Type B pancreatic cell (in vitro differentiated cells): ENCODE measurements at regions not wholly inside any gene's neighbourhood (a gene's known extent, or its start where the extent isn't known, plus 50 kb on each side); places are given as distances from the start of the nearest gene placed in this dataset.
A peak's percentile ranks its signal among the peaks of the same experiment; 100 is the strongest.

Source experiments
- DNase-seq: peaks from one replicate; pipeline ENCODE4 v3.0.0; 2021; ENCODE audit warnings: mixed read lengths; ENCODE audit not compliant: unreplicated experiment; ENCODE audit errors: extremely low spot score
- H3K27ac Mint-ChIP-seq: 2 replicates; pipeline ENCODE4 v1.8.0; 2021; ENCODE audit warnings: mild to moderate bottlenecking, mixed read lengths
- H3K27me3 Mint-ChIP-seq: 2 replicates; pipeline ENCODE4 v1.8.0; 2021; ENCODE audit warnings: mixed read lengths
- H3K36me3 Mint-ChIP-seq: 2 replicates; pipeline ENCODE4 v1.8.0; 2021; ENCODE audit warnings: mixed read lengths
- H3K4me1 Mint-ChIP-seq: one replicate; pipeline ENCODE4 v1.8.0; 2021; ENCODE audit warnings: mixed read lengths; ENCODE audit not compliant: unreplicated experiment
- H3K4me3 Mint-ChIP-seq: 2 replicates; pipeline ENCODE4 v1.8.0; 2021; ENCODE audit warnings: mild to moderate bottlenecking, mixed read lengths
- H3K9me3 Mint-ChIP-seq: 2 replicates; pipeline ENCODE4 v1.8.0; 2021; ENCODE audit warnings: mixed read lengths
- TF ChIP-seq, protein P1 (sequence below): fragments of 200-600 bp; sonication (generic); conservative IDR thresholded peaks from 2 replicates; pipeline ENCODE4 v1.5.0; 2021; ENCODE audit warnings: antibody characterized with exemption, mild to moderate bottlenecking

DNA sequence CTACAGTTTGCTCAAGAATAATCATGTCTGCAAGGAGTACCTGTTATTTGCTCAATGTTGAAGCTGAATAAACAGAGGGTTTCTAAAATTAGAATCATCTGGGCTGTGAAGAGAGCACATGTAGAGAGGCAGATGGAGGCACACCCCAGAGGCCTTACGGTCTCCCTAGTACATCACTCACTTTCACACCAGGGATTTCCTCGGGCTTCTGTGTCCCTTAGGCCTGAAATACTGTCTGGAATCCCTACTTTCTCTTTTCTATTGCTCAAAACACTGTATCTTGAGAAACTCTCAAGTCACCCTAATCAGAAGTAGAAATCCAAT lies 473.7 kb upstream of the ROBO2 start:
- H3K27ac Mint-ChIP-seq: no peak overlapping the region
- TF ChIP-seq, protein P1, sequence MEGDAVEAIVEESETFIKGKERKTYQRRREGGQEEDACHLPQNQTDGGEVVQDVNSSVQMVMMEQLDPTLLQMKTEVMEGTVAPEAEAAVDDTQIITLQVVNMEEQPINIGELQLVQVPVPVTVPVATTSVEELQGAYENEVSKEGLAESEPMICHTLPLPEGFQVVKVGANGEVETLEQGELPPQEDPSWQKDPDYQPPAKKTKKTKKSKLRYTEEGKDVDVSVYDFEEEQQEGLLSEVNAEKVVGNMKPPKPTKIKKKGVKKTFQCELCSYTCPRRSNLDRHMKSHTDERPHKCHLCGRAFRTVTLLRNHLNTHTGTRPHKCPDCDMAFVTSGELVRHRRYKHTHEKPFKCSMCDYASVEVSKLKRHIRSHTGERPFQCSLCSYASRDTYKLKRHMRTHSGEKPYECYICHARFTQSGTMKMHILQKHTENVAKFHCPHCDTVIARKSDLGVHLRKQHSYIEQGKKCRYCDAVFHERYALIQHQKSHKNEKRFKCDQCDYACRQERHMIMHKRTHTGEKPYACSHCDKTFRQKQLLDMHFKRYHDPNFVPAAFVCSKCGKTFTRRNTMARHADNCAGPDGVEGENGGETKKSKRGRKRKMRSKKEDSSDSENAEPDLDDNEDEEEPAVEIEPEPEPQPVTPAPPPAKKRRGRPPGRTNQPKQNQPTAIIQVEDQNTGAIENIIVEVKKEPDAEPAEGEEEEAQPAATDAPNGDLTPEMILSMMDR: no peak
- no peak overlapping the region for H3K4me3 Mint-ChIP-seq
- no peaks in the 10 kb centered on the region for H3K9me3 Mint-ChIP-seq
- no peaks in the 10 kb centered on the region for H3K36me3 Mint-ChIP-seq
- no peaks in the 10 kb centered on the region for H3K27me3 Mint-ChIP-seq
- DNase-seq: no peak
- H3K4me1 Mint-ChIP-seq: no peaks in the 10 kb centered on the region

DNA sequence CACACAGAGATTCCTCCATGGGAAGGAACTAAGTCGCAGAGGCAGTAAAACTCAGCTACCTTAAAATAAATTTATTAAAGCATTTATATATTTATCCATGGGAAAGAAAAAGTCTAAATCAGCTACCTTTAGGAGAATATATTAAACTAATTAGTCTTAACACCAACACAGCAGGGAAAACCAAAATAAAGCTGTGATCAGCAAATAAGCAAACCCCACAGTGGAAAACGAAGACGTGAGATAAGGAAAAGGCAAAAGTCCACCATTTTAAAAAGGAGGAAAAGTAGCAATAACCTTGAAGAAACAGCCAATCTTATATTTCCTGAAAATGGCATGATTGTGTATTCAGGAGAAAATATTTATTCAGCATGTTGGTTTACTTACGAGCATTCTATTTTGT lies 473.0 kb upstream of the ROBO2 start:
- Mint-ChIP-seq H3K27me3 (no peaks in the 10 kb centered on the region), H3K36me3 (no peaks in the 10 kb centered on the region), H3K9me3 (no peaks in the 10 kb centered on the region), H3K4me3 (no peak overlapping the region), H3K27ac (no peak overlapping the region), H3K4me1 (no peaks in the 10 kb centered on the region)
- TF ChIP-seq, protein P1: no peak
- DNase-seq: no peak

DNA sequence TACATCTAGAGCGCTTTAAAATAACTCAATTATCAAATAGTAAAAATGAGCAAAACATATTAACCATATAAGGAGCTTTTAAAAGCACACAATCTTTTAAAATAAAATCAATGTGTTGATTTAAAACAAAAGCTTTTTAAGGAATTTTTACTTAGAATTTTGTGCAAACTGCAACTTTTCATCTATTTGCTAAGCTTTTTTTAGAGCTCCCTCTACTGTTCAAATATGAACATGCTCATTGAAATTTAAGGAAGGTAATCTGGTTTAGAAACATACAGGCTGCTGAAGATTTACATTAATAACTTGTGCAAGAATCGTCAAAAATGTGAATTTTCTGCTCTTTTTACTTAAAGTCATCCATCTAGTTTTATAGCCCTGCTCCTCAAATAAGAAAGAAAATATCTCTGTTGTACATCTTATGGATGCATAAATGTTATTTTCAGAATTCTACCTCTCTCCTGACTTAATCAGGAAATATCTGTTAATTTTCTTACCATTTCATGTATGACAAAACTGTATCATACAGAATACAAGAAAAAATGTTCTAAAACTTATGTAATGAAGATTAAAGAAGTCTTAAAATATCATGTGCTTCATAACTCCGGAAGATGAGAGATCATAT lies 469.4 kb upstream of the ROBO2 start:
- no peak overlapping the region for H3K27ac Mint-ChIP-seq
- no peaks in the 10 kb centered on the region for H3K4me1 Mint-ChIP-seq
- TF ChIP-seq, protein P1: peak; percentile 90
- no peaks in the 10 kb centered on the region for H3K36me3 Mint-ChIP-seq
- H3K4me3 Mint-ChIP-seq: no peak overlapping the region
- no peaks in the 10 kb centered on the region for H3K27me3 Mint-ChIP-seq
- H3K9me3 Mint-ChIP-seq: no peaks in the 10 kb centered on the region
- DNase-seq: no peak

GRCh38 chr3:76576201-76576600 lies 463.7 kb upstream of the ROBO2 start:
- no peak overlapping the region for H3K4me3 Mint-ChIP-seq
- TF ChIP-seq, protein P1: no peak
- H3K36me3 Mint-ChIP-seq: no peaks in the 10 kb centered on the region
- H3K4me1 Mint-ChIP-seq: no peaks in the 10 kb centered on the region
- H3K27me3 Mint-ChIP-seq: no peaks in the 10 kb centered on the region
- no peak overlapping the region for H3K27ac Mint-ChIP-seq
- no peaks in the 10 kb centered on the region for H3K9me3 Mint-ChIP-seq
- DNase-seq: no peak

GRCh38 chr3:76582098-76582497 lies 457.8 kb upstream of the ROBO2 start:
- H3K27me3 Mint-ChIP-seq: no peaks in the 10 kb centered on the region
- H3K36me3 Mint-ChIP-seq: no peaks in the 10 kb centered on the region
- H3K27ac Mint-ChIP-seq: no peak overlapping the region
- H3K4me3 Mint-ChIP-seq: no peak overlapping the region
- no peak for DNase-seq
- no peaks in the 10 kb centered on the region for H3K9me3 Mint-ChIP-seq
- TF ChIP-seq, protein P1: no peak
- no peaks in the 10 kb centered on the region for H3K4me1 Mint-ChIP-seq
